ENCODE measurements at regions not wholly inside any gene's neighbourhood (a gene's known extent, or its start where the extent isn't known, plus 50 kb on each side); places are given as distances from the start of the nearest gene placed in this dataset.

DNA sequence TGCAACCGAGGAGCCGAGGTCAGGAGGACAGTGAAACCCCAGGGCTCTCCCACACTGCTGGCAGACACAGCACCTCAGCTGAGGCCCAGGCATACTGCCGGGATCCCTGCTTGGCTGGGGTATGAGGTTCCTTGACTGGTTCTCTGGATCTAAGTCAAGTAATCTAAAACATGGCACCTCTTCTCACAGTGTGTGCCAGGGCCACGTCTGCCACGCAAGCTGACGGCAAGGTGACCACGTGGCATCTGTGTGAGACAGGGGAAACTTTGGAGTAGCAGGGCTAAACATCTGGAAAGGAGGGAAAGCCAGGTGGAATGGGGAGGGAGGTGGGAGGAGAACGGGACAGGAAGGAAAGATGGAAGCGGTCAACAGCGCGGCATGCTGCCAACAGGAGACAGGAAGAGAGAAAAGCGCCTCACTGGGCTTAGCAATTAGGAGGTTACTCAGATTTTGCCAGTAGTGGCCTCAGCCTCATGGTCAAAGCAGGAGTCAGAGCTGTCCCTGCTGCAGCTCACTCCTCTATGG is 103.7 kb downstream of the CXCL12 start:
- TF ChIP-seq CTCF (conservative IDR thresholded peaks at IDR 0.05) (no peak), EZH2 (IDR thresholded peaks at IDR 0.05; ENCODE audit: low read depth) (no peak)

Data from PC-9 (cell line).